ENCODE measurements at regions not wholly inside any gene's neighbourhood (a gene's known extent, or its start where the extent isn't known, plus 50 kb on each side); places are given as distances from the start of the nearest gene placed in this dataset.

GRCh38 chr12:30002677-30003076, 218.9 kb upstream of the TMTC1 start:
- no peak overlapping the region for H2AFZ ChIP-seq (ENCODE audit: insufficient read depth, low read depth, low read length, poor library complexity, severe bottlenecking)
- intact Hi-C loops (cut with micrococcal nuclease), result no loop called here
- no peaks in the 10 kb centered on the region for H4K20me1 ChIP-seq (ENCODE audit: control insufficient read depth, insufficient read depth, low read length, poor library complexity, severe bottlenecking)
- DNase-seq (no peak), ATAC-seq (ENCODE audit: low read depth) (no peak)
- no peaks in the 10 kb centered on the region for H3K27me3 ChIP-seq (replicated peaks in 1 of 4; ENCODE audit: control extremely low read depth in 1 of 4, control insufficient read depth in 3 of 4, insufficient read depth in 4 of 4, low read length in 3 of 4)
- no peaks in the 10 kb centered on the region for H3K9me3 Mint-ChIP-seq (ENCODE audit: insufficient read depth)
- peaks cover 0 to 3% (median 0%) of the 10 kb centered on the region in 3 donors for H3K9me3 ChIP-seq (ENCODE audit: control extremely low read depth in 1 of 3, control insufficient read depth in 2 of 3, insufficient read depth in 1 of 3, low read length in 2 of 3)
- H3K27ac ChIP-seq (ENCODE audit: low read length in 2 of 2), result no peak overlapping the region
- H3K4me3 ChIP-seq (ENCODE audit: control extremely low read depth in 1 of 5, extremely low read depth in 1 of 5, insufficient read depth in 1 of 5, low read depth in 2 of 5, low read length in 4 of 5), result no peak overlapping the region
- H3K79me2 ChIP-seq (ENCODE audit: control insufficient read depth, insufficient read depth, low read length), result no peaks in the 10 kb centered on the region
- ChIA-PET CTCF (no interaction called here), POLR2A (no interaction called here)
- WGBS (ENCODE audit: insufficient coverage), result 100% methylated on average over 1 of the region's 5 CpGs
- no peak overlapping the region for H3K4me2 ChIP-seq (replicated peaks; ENCODE audit: low read depth, low read length, poor library complexity, severe bottlenecking)
- H3K4me3 Mint-ChIP-seq, result no peak overlapping the region
- H3K4me1 Mint-ChIP-seq, result no peaks in the 10 kb centered on the region
- H3K9ac ChIP-seq (ENCODE audit: low read length), result no peak overlapping the region
- H3K36me3 ChIP-seq (replicated peaks in 1 of 2; ENCODE audit: control extremely low read depth in 1 of 2, control insufficient read depth in 1 of 2, extremely low read depth in 1 of 2, insufficient read depth in 2 of 2, low read length in 1 of 2), result no peaks in the 10 kb centered on the region
- H3K27ac Mint-ChIP-seq, result no peak overlapping the region
- TF ChIP-seq CTCF (IDR thresholded peaks at IDR 0.05), result no peak
- no peaks in the 10 kb centered on the region for H3K4me1 ChIP-seq (ENCODE audit: control insufficient read depth in 2 of 2, insufficient read depth in 2 of 2, low read length in 2 of 2)
- H3K27me3 Mint-ChIP-seq, result no peaks in the 10 kb centered on the region

- no peaks in the 10 kb centered on the region for H3K27me3 Mint-ChIP-seq
- Histone ChIP-seq H3K4me2 (replicated peaks; ENCODE audit: low read depth, low read length, poor library complexity, severe bottlenecking) (no peak overlapping the region), H3K4me3 (ENCODE audit: control extremely low read depth in 1 of 5, extremely low read depth in 1 of 5, insufficient read depth in 1 of 5, low read depth in 2 of 5, low read length in 4 of 5) (no peak overlapping the region), H4K20me1 (ENCODE audit: control insufficient read depth, insufficient read depth, low read length, poor library complexity, severe bottlenecking) (no peaks in the 10 kb centered on the region), H3K9ac (ENCODE audit: low read length) (no peak overlapping the region), H3K36me3 (replicated peaks in 1 of 2; ENCODE audit: control extremely low read depth in 1 of 2, control insufficient read depth in 1 of 2, extremely low read depth in 1 of 2, insufficient read depth in 2 of 2, low read length in 1 of 2) (no peaks in the 10 kb centered on the region), H2AFZ (ENCODE audit: insufficient read depth, low read depth, low read length, poor library complexity, severe bottlenecking) (no peak overlapping the region), H3K4me1 (ENCODE audit: control insufficient read depth in 2 of 2, insufficient read depth in 2 of 2, low read length in 2 of 2) (no peaks in the 10 kb centered on the region), H3K27ac (ENCODE audit: low read length in 2 of 2) (no peak overlapping the region), H3K79me2 (ENCODE audit: control insufficient read depth, insufficient read depth, low read length) (no peaks in the 10 kb centered on the region), H3K9me3 (ENCODE audit: control extremely low read depth in 1 of 3, control insufficient read depth in 2 of 3, insufficient read depth in 1 of 3, low read length in 2 of 3) (peaks cover 0 to under 1% (median 0%) of the 10 kb centered on the region in 3 donors), H3K27me3 (replicated peaks in 1 of 4; ENCODE audit: control extremely low read depth in 1 of 4, control insufficient read depth in 3 of 4, insufficient read depth in 4 of 4, low read length in 3 of 4) (no peaks in the 10 kb centered on the region)
- no peaks in the 10 kb centered on the region for H3K9me3 Mint-ChIP-seq (ENCODE audit: insufficient read depth)
- H3K27ac Mint-ChIP-seq, result no peak overlapping the region
- CTCF ChIA-PET, result no interaction called here
- no peaks in the 10 kb centered on the region for H3K4me1 Mint-ChIP-seq
- TF ChIP-seq EZH2 (IDR thresholded peaks at IDR 0.05; ENCODE audit: borderline replicate concordance, insufficient read depth, low read depth, low read length, poor library complexity, severe bottlenecking) (no peak), CTCF (IDR thresholded peaks at IDR 0.05) (no peak)
- ATAC-seq (ENCODE audit: low read depth) (no peak), DNase-seq (no peak)
- intact Hi-C loops (cut with micrococcal nuclease), result no loop called here
- POLR2A ChIA-PET, result no interaction called here
- no peak overlapping the region for H3K4me3 Mint-ChIP-seq
- WGBS (ENCODE audit: insufficient coverage), result no CpG with 5 or more reads among the region's 1 CpG
Observed at GRCh38 chr12:30000401-30000800, 216.7 kb upstream of the TMTC1 start.
